HepG2 (cell line): ENCODE measurements at regions not wholly inside any gene's neighbourhood (a gene's known extent, or its start where the extent isn't known, plus 50 kb on each side); places are given as distances from the start of the nearest gene placed in this dataset.
A peak's percentile ranks its signal among the peaks of the same experiment; 100 is the strongest.

ENCODE experiments used
- ATAC-seq: fragments of 200-7000 bp; cut with Tn5 transposase; 3 replicates; pipeline ENCODE4 v1.9.1; 2020; ENCODE audit warnings: mild to moderate bottlenecking, moderate library complexity
- BruUV-seq: library from RNA; stranded (reverse); fragments of 400-500 nt; replicated peaks from 2 replicates; lab custom pipeline; 2021; lab: Mats Ljungman, UMichigan
- CTCF ChIA-PET: fragments of 300-600 bp; formaldehyde crosslinking; extraction: SDS; loops from one replicate; lab custom pipeline; 2021; ENCODE audit warnings: low total read pairs, inconsistent platforms, low intra/inter-chr PET ratio; lab: Yijun Ruan, JAX
- POLR2A ChIA-PET: fragments of 350-600 bp; sonication (Branson Sonifier 250); formaldehyde crosslinking; loops from one replicate; lab custom pipeline; 2020; ENCODE audit warnings: antibody characterized with exemption, inconsistent platforms; lab: Yijun Ruan, JAX
- DNase-seq: peaks from one replicate; pipeline ENCODE4 v3.0.0-alpha.2; 2015; ENCODE audit warnings: low spot score
- FAIRE-seq: peaks from 3 replicates; lab custom pipeline; 2011; peaks lifted over from hg19 to GRCh38; lab: Jason Lieb, UNC
- H2AFZ ChIP-seq: one replicate; pipeline ENCODE4 v1.6.1; 2011; ENCODE audit warnings: low read length, inconsistent platforms
- H3K27ac ChIP-seq: fragments of 300-600 bp; 3 replicates; pipeline ENCODE4 v1.8.0; 2011; ENCODE audit warnings: mixed run types, mild to moderate bottlenecking, mixed read lengths, low read length, inconsistent platforms; ENCODE audit not compliant: insufficient read depth; ENCODE audit errors: extremely low read length
- H3K27me3 ChIP-seq, 2 experiments: fragments of 200-600 bp in 1 of 2; 2 replicates in 1 of 2; 3 replicates in 1 of 2; pipeline versions ENCODE4 v1.6.0 to v1.8.0; 2011; ENCODE audit warnings: low read length in 2 of 2, mild to moderate bottlenecking in 2 of 2, moderate library complexity in 2 of 2, inconsistent platforms in 1 of 2; ENCODE audit not compliant: insufficient read depth in 2 of 2, control insufficient read depth in 1 of 2
- H3K36me3 ChIP-seq, 2 experiments: fragments of 200-600 bp in 1 of 2; replicated peaks in 1 of 2; 2 replicates in 1 of 2; 3 replicates in 1 of 2; pipeline versions ENCODE4 v1.5.1 to v1.8.0; 2011; ENCODE audit warnings: low read length in 2 of 2, inconsistent platforms in 1 of 2; ENCODE audit not compliant: insufficient read depth in 2 of 2, control insufficient read depth in 1 of 2
- H3K4me1 ChIP-seq: 2 replicates; pipeline ENCODE4 v1.5.1; 2012; ENCODE audit warnings: low read length, inconsistent platforms; ENCODE audit not compliant: insufficient read depth
- H3K4me2 ChIP-seq: 2 replicates; pipeline ENCODE4 v1.6.0; 2011; ENCODE audit warnings: low read depth, low read length, inconsistent platforms
- H3K4me3 ChIP-seq, 3 experiments: fragments of 200-600 bp in 1 of 3; sonication (generic), shearing (Covaris generic) in 1 of 3; replicated peaks in 1 of 3; 2 replicates each; pipeline ENCODE4 v1.5.1; 2011 to 2016; ENCODE audit warnings: low read length in 3 of 3, inconsistent platforms in 2 of 3, low read depth in 2 of 3, mild to moderate bottlenecking in 2 of 3, control low read depth in 1 of 3, mixed read lengths in 1 of 3; ENCODE audit not compliant: insufficient read depth in 1 of 3
- H3K79me2 ChIP-seq: one replicate; pipeline ENCODE4 v1.6.1; 2011; ENCODE audit warnings: low read length, inconsistent platforms; ENCODE audit not compliant: insufficient read depth
- H3K9ac ChIP-seq: 2 replicates; pipeline ENCODE4 v1.6.0; 2011; ENCODE audit warnings: mild to moderate bottlenecking, low read depth, low read length, inconsistent platforms; ENCODE audit not compliant: insufficient read depth
- H3K9me3 ChIP-seq: 2 replicates; pipeline ENCODE4 v1.5.1; 2012; ENCODE audit warnings: mild to moderate bottlenecking, low read length
- H4K20me1 ChIP-seq: 2 replicates; pipeline ENCODE4 v1.6.0; 2011; ENCODE audit warnings: inconsistent platforms, mild to moderate bottlenecking, low read length, moderate library complexity; ENCODE audit not compliant: insufficient read depth
- AHR ChIP-seq: IDR thresholded peaks from 2 replicates; pipeline ENCODE4 v1.6.1; 2018; ENCODE audit warnings: missing genetic modification reagents, missing compliant biosample characterization
- DMAP1 ChIP-seq: IDR thresholded peaks from 2 replicates; pipeline ENCODE4 v1.6.1; 2016
- FOXA1 ChIP-seq, 2 experiments: fragments of 450-650 bp in 1 of 2; sonication (generic) in 1 of 2; formaldehyde crosslinking in 1 of 2; IDR thresholded peaks; 2 replicates each; pipeline versions ENCODE4 v1.4.0 to v1.6.1; 2016 to 2020; ENCODE audit warnings: missing genetic modification reagents in 1 of 2
- FOXA3 ChIP-seq: IDR thresholded peaks from 2 replicates; pipeline ENCODE4 v1.6.1; 2016; ENCODE audit warnings: missing genetic modification reagents, missing compliant biosample characterization
- HDAC1 ChIP-seq: sonication (generic); formaldehyde crosslinking; IDR thresholded peaks from 2 replicates; pipeline ENCODE4 v1.5.1; 2020; ENCODE audit warnings: mild to moderate bottlenecking, missing genetic modification reagents
- KMT2A ChIP-seq: sonication (generic); formaldehyde crosslinking; IDR thresholded peaks from 2 replicates; pipeline ENCODE4 v1.4.0; 2020; ENCODE audit warnings: missing genetic modification reagents
- TBP ChIP-seq: sonication (generic); formaldehyde crosslinking; IDR thresholded peaks from 2 replicates; pipeline ENCODE4 v1.5.0; 2020; ENCODE audit warnings: missing genetic modification reagents
- ZBTB20 ChIP-seq: sonication (generic); formaldehyde crosslinking; IDR thresholded peaks from 2 replicates; pipeline ENCODE4 v1.8.1; 2023; ENCODE audit warnings: missing genetic modification reagents, low read depth, mild to moderate bottlenecking, borderline replicate concordance
- ZFYVE20 ChIP-seq: sonication (generic); formaldehyde crosslinking; IDR thresholded peaks from 2 replicates; pipeline ENCODE4 v1.8.0; 2023; ENCODE audit warnings: low read depth, mild to moderate bottlenecking, moderate library complexity, missing genetic modification reagents, borderline replicate concordance
- ZMYM4 ChIP-seq: sonication (generic); formaldehyde crosslinking; IDR thresholded peaks from 2 replicates; pipeline ENCODE4 v1.8.1; 2023; ENCODE audit warnings: mild to moderate bottlenecking, missing genetic modification reagents
- ZNF251 ChIP-seq: sonication (generic); formaldehyde crosslinking; IDR thresholded peaks from 2 replicates; pipeline ENCODE4 v1.9.0; 2021; ENCODE audit warnings: mild to moderate bottlenecking, missing genetic modification reagents
- ZNF570 ChIP-seq: sonication (generic); formaldehyde crosslinking; IDR thresholded peaks from 2 replicates; pipeline ENCODE4 v1.4.0; 2020; ENCODE audit warnings: mild to moderate bottlenecking, missing genetic modification reagents, borderline replicate concordance
- ZNF660 ChIP-seq: sonication (generic); formaldehyde crosslinking; IDR thresholded peaks from 2 replicates; pipeline ENCODE4 v1.5.1; 2020; ENCODE audit warnings: mild to moderate bottlenecking, low read depth, missing genetic modification reagents, borderline replicate concordance
- ZNF777 ChIP-seq: sonication (generic); formaldehyde crosslinking; IDR thresholded peaks from 2 replicates; pipeline ENCODE4 v1.4.0; 2020; ENCODE audit warnings: missing genetic modification reagents
- WGBS: methylation state at CpG from one replicate; pipeline ENCODE4 v1.1.6; 2017; ENCODE audit warnings: low lambda C conversion rate; 5-methylcytosine and 5-hydroxymethylcytosine counted together
- in situ Hi-C: cut with HindIII; loops from 2 replicates; pipeline ENCODE4 v1.10.0; 2017; ENCODE audit warnings: low pct_unique_long_range_greater_than_20kb; ENCODE audit not compliant: extremely low pct_ligation_motif_present
- intact Hi-C: fragments of 100-400 bp; cut with micrococcal nuclease; formaldehyde crosslinking; loops from one replicate; pipeline ENCODE4 v1.10.0; 2022; ENCODE audit not compliant: unreplicated experiment
- TF ChIP-seq, protein P1 (sequence below): sonication (generic); formaldehyde crosslinking; IDR thresholded peaks from 2 replicates; pipeline ENCODE4 v1.4.0; 2020; ENCODE audit warnings: missing genetic modification reagents, borderline replicate concordance

DNA sequence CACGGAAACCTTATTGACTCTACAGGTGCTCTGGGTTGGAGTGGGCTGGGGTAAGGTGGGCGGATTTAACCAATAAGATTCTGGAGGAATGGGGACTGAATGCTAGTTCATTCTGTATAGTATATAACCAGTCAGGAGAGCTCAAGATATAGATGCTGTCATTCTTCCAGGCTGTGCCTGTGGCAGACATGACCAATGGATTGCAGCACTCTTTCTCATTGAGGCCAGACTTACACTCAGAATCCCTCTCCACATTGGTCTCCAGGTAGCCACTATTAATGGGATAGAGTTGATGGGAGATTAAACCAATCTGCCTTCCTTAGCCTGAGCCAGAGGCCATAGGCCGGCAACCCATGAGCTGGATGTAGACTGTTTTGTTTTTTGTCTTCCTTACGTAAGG lies 82.8 kb upstream of the MEF2A start:
- Histone ChIP-seq H3K4me2 (no peak overlapping the region), H3K9me3 (no peaks in the 10 kb centered on the region), H4K20me1 (no peaks in the 10 kb centered on the region), H3K4me1 (peaks cover 26% of the 10 kb centered on the region), H3K27ac (no peak overlapping the region), H2AFZ (no peak overlapping the region), H3K27me3 (peaks cover 0 to 8% of the 10 kb centered on the region in 2 experiments; a peak in 1 of 5 replicates), H3K4me3 (no peak overlapping the region), H3K79me2 (no peaks in the 10 kb centered on the region), H3K9ac (no peak overlapping the region), H3K36me3 (no peaks in the 10 kb centered on the region)
- in situ Hi-C loops: no loop called here
- ChIA-PET POLR2A (no interaction called here), CTCF (no interaction called here)
- 36% methylated on average over 4 of the region's 4 CpGs for WGBS
- BruUV-seq: no TSS peak
- FAIRE-seq: no peak
- ATAC-seq: no peak
- intact Hi-C loops: no loop called here
- no peak for TF ChIP-seq KMT2A (CRISPR knock-in tag)
- no peak for TF ChIP-seq ZNF251
- TF ChIP-seq, all 625 proteins: peak for 0
- no peak for DNase-seq

DNA sequence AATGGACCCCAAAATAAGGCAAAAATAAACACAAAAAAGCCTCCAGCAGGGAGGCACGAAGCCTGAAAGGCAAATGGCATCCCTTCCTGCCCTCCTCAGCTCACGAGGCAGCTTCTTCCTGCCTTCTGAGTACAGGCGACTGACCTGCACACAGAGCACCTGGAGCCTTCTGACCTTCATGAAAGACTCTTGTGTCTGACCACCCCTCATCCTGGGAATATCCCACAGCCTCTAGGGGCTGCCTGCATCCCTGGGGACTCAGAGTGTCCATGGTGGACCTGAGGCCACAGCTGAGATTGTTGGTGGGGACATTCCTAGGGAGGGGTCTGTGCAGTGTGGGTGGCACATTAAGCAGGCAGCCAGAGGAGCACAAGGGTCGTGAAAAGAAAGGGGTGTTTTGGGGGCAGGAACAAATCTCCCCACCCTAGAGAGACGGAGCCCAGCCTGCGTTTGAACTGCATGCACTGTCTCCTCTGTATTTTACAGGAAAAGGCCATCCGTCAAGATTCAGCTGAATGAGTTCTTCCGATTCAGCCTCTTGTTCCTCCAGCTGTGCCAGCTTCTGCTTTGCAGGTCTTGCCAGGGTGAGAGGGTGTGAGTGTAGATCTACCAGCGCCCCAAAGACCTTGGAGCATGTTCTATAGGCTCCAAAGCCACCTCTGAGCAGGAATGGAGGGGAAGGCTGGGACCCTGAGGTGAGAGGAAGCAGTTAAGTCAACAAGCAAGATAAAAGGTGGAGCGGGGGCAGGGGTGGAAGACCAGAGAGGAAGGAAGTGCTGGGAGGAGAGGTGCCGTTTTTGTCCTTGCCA lies 80.4 kb upstream of the MEF2A start:
- TF ChIP-seq ZBTB20 (CRISPR knock-in tag): 0 out of 2 replicates have a peak, but pooled peaks have one; percentile 35
- TF ChIP-seq TBP (CRISPR knock-in tag): no peak
- TF ChIP-seq ZNF570 (CRISPR knock-in tag): no peak
- no peak for TF ChIP-seq DMAP1 (CRISPR knock-in tag)
- 0 out of 2 replicates have a peak, but pooled peaks have one; percentile 12 for TF ChIP-seq HDAC1 (CRISPR knock-in tag)
- 0 out of 2 replicates have a peak, but pooled peaks have one; percentile 6 for TF ChIP-seq ZMYM4 (CRISPR knock-in tag)
- 0 out of 2 replicates have a peak, but pooled peaks have one; percentile 36 for TF ChIP-seq FOXA3
- TF ChIP-seq ZFYVE20 (CRISPR knock-in tag): no peak
- TF ChIP-seq, protein P1, sequence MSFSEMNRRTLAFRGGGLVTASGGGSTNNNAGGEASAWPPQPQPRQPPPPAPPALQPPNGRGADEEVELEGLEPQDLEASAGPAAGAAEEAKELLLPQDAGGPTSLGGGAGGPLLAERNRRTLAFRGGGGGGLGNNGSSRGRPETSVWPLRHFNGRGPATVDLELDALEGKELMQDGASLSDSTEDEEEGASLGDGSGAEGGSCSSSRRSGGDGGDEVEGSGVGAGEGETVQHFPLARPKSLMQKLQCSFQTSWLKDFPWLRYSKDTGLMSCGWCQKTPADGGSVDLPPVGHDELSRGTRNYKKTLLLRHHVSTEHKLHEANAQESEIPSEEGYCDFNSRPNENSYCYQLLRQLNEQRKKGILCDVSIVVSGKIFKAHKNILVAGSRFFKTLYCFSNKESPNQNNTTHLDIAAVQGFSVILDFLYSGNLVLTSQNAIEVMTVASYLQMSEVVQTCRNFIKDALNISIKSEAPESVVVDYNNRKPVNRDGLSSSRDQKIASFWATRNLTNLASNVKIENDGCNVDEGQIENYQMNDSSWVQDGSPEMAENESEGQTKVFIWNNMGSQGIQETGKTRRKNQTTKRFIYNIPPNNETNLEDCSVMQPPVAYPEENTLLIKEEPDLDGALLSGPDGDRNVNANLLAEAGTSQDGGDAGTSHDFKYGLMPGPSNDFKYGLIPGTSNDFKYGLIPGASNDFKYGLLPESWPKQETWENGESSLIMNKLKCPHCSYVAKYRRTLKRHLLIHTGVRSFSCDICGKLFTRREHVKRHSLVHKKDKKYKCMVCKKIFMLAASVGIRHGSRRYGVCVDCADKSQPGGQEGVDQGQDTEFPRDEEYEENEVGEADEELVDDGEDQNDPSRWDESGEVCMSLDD (CRISPR knock-in tag): no peak
- TF ChIP-seq ZNF660: no peak
- TF ChIP-seq AHR (CRISPR knock-in tag): no peak
- no peak for TF ChIP-seq FOXA1 (IDR thresholded peaks at IDR 0.05)
- peak; percentile 54 for TF ChIP-seq FOXA1 (CRISPR knock-in tag; IDR thresholded peaks at IDR 0.05)
- TF ChIP-seq ZNF777 (CRISPR knock-in tag): 0 out of 2 replicates have a peak, but pooled peaks have one; percentile 32
- FAIRE-seq (no peak), ATAC-seq (peak; percentile 39), DNase-seq (no peak)
- WGBS: 33% methylated on average over 10 of the region's 11 CpGs
- peaks cover 0 to 8% of the 10 kb centered on the region in 2 experiments; a peak in 1 of 5 replicates for H3K27me3 ChIP-seq
- BruUV-seq: no TSS peak
- intact Hi-C loops: no loop called here
- no peak overlapping the region for H3K9ac ChIP-seq
- H3K27ac ChIP-seq: no peak overlapping the region
- ChIA-PET CTCF (no interaction called here), POLR2A (no interaction called here)
- H4K20me1 ChIP-seq: no peaks in the 10 kb centered on the region
- peak overlapping the region; percentile 36 for H2AFZ ChIP-seq
- no peaks in the 10 kb centered on the region for H3K79me2 ChIP-seq
- in situ Hi-C loops: no loop called here
- no peaks in the 10 kb centered on the region for H3K9me3 ChIP-seq
- H3K4me3 ChIP-seq: peak overlapping the region; percentile 48 to 71 (median 48); a peak in 4 of 6 replicates
- H3K4me2 ChIP-seq: peak overlapping the region; percentile 91
- H3K4me1 ChIP-seq: peaks cover 24% of the 10 kb centered on the region
- H3K36me3 ChIP-seq: no peaks in the 10 kb centered on the region
